ENCODE measurements at regions not wholly inside any gene's neighbourhood (a gene's known extent, or its start where the extent isn't known, plus 50 kb on each side); places are given as distances from the start of the nearest gene placed in this dataset.

- TF ChIP-seq ZNF607 (CRISPR knock-in tag; IDR thresholded peaks at IDR 0.05; ENCODE audit: borderline replicate concordance) (no peak), POLR2A (IDR thresholded peaks at IDR 0.05; ENCODE audit: insufficient read depth in 1 of 2, low read depth in 2 of 2, low read length in 2 of 2) (no peak), ZNF512 (CRISPR knock-in tag; IDR thresholded peaks at IDR 0.05) (no peak), BRCA1 (CRISPR knock-in tag; IDR thresholded peaks at IDR 0.05) (no peak), ZNF644 (CRISPR knock-in tag; IDR thresholded peaks at IDR 0.05; ENCODE audit: low read depth) (no peak), HNRNPK (IDR thresholded peaks at IDR 0.05; ENCODE audit: low read depth, low read length, poor library complexity, severe bottlenecking) (no peak), MXD3 (CRISPR knock-in tag; IDR thresholded peaks at IDR 0.05) (no peak), BCL3 (CRISPR knock-in tag; IDR thresholded peaks at IDR 0.05) (no peak), KMT2A (CRISPR knock-in tag; IDR thresholded peaks at IDR 0.05) (no peak), ZNF800 (CRISPR knock-in tag; IDR thresholded peaks at IDR 0.05) (no peak)
These were observed 658.6 kb downstream of the GRXCR1 start for GRCh38 chr4:43550981-43551627.

All from HepG2 (cell line).